Osteocyte (in vitro differentiated cells): ENCODE measurements at regions not wholly inside any gene's neighbourhood (a gene's known extent, or its start where the extent isn't known, plus 50 kb on each side); places are given as distances from the start of the nearest gene placed in this dataset.
"Not testable (repeated sequence)": the region's sequence is repeated elsewhere in the genome, so short reads cannot be mapped to it uniquely, and the experiment has no call there.

Source experiments
- DNase-seq: peaks from one replicate; pipeline ENCODE4 v3.0.0; 2021; ENCODE audit warnings: mixed read lengths; ENCODE audit not compliant: unreplicated experiment; ENCODE audit errors: extremely low spot score
- H3K27ac Mint-ChIP-seq: one replicate; pipeline ENCODE4 v1.8.0; 2021; ENCODE audit warnings: mild to moderate bottlenecking, mixed read lengths; ENCODE audit not compliant: unreplicated experiment
- H3K27me3 Mint-ChIP-seq: one replicate; pipeline ENCODE4 v1.8.0; 2021; ENCODE audit warnings: mixed read lengths; ENCODE audit not compliant: unreplicated experiment
- H3K36me3 Mint-ChIP-seq: one replicate; pipeline ENCODE4 v1.8.0; 2021; ENCODE audit warnings: mixed read lengths; ENCODE audit not compliant: unreplicated experiment
- H3K4me1 Mint-ChIP-seq: one replicate; pipeline ENCODE4 v1.8.0; 2021; ENCODE audit warnings: mixed read lengths; ENCODE audit not compliant: unreplicated experiment
- H3K4me3 Mint-ChIP-seq: one replicate; pipeline ENCODE4 v1.8.0; 2021; ENCODE audit warnings: mild to moderate bottlenecking, moderate library complexity, mixed read lengths; ENCODE audit not compliant: unreplicated experiment
- H3K9me3 Mint-ChIP-seq: one replicate; pipeline ENCODE4 v1.8.0; 2021; ENCODE audit warnings: mixed read lengths; ENCODE audit not compliant: unreplicated experiment
- CTCF ChIP-seq: fragments of 200-600 bp; sonication (generic); IDR thresholded peaks from 2 replicates; pipeline ENCODE4 v1.5.0; 2021; ENCODE audit warnings: antibody characterized with exemption, mild to moderate bottlenecking, moderate library complexity

- H3K4me1 Mint-ChIP-seq: peaks cover 6% of the 10 kb centered on the region
- no peak overlapping the region for H3K27ac Mint-ChIP-seq
- H3K9me3 Mint-ChIP-seq: peaks cover 4% of the 10 kb centered on the region
- H3K36me3 Mint-ChIP-seq: no peaks in the 10 kb centered on the region
- no peak for TF ChIP-seq CTCF
- no peak overlapping the region for H3K4me3 Mint-ChIP-seq
- H3K27me3 Mint-ChIP-seq: no peaks in the 10 kb centered on the region
- DNase-seq: no peak
Observed at GRCh38 chr4:19214591-19215186, 1037.0 kb upstream of the SLIT2 start.

- Mint-ChIP-seq H3K27ac (no peak overlapping the region), H3K27me3 (no peaks in the 10 kb centered on the region), H3K36me3 (no peaks in the 10 kb centered on the region), H3K4me3 (no peak overlapping the region), H3K4me1 (peaks cover 6% of the 10 kb centered on the region), H3K9me3 (peaks cover 4% of the 10 kb centered on the region)
- no peak for DNase-seq
- TF ChIP-seq CTCF: no peak
Observed at GRCh38 chr4:19213388-19213787, 1038.3 kb upstream of the SLIT2 start.

- no peaks in the 10 kb centered on the region for H3K4me1 Mint-ChIP-seq
- no peak for DNase-seq
- peaks cover 17% of the 10 kb centered on the region for H3K27me3 Mint-ChIP-seq
- no peaks in the 10 kb centered on the region for H3K36me3 Mint-ChIP-seq
- H3K9me3 Mint-ChIP-seq: peaks cover 13% of the 10 kb centered on the region
- no peak overlapping the region for H3K4me3 Mint-ChIP-seq
- no peak for TF ChIP-seq CTCF
- H3K27ac Mint-ChIP-seq: no peak overlapping the region
Observed at GRCh38 chr4:19205853-19206252, 1045.9 kb upstream of the SLIT2 start.

- H3K4me1 Mint-ChIP-seq, DNase-seq, H3K27ac Mint-ChIP-seq, H3K9me3 Mint-ChIP-seq, H3K4me3 Mint-ChIP-seq, H3K36me3 Mint-ChIP-seq: not testable (repeated sequence)
- H3K27me3 Mint-ChIP-seq: peaks cover 14% of the 10 kb centered on the region
Observed at GRCh38 chr4:19197838-19198237, 1053.9 kb upstream of the SLIT2 start.

GRCh38 chr4:19195696-19196095, 1056.0 kb upstream of the SLIT2 start:
- Mint-ChIP-seq H3K4me3 (no peak overlapping the region), H3K27me3 (peaks cover 10% of the 10 kb centered on the region), H3K27ac (no peak overlapping the region), H3K36me3 (no peaks in the 10 kb centered on the region), H3K4me1 (no peaks in the 10 kb centered on the region), H3K9me3 (no peaks in the 10 kb centered on the region)
- TF ChIP-seq CTCF: no peak
- DNase-seq: no peak

GRCh38 chr4:19194672-19195071, 1057.0 kb upstream of the SLIT2 start:
- DNase-seq: no peak
- TF ChIP-seq CTCF: no peak
- no peaks in the 10 kb centered on the region for H3K36me3 Mint-ChIP-seq
- H3K9me3 Mint-ChIP-seq: no peaks in the 10 kb centered on the region
- H3K4me1 Mint-ChIP-seq: no peaks in the 10 kb centered on the region
- H3K4me3 Mint-ChIP-seq: no peak overlapping the region
- H3K27me3 Mint-ChIP-seq: peaks cover 8% of the 10 kb centered on the region
- H3K27ac Mint-ChIP-seq: no peak overlapping the region
